ENCODE measurements at regions not wholly inside any gene's neighbourhood (a gene's known extent, or its start where the extent isn't known, plus 50 kb on each side); places are given as distances from the start of the nearest gene placed in this dataset.
"Not testable (repeated sequence)": the region's sequence is repeated elsewhere in the genome, so short reads cannot be mapped to it uniquely, and the experiment has no call there.

GRCh38 chr10:62935022-62935421 lies 118.9 kb upstream of the EGR2 start:
- H3K4me1 Mint-ChIP-seq (ENCODE audit: unreplicated experiment): no peaks in the 10 kb centered on the region
- no peak overlapping the region for H3K27ac Mint-ChIP-seq
- H3K9me3 Mint-ChIP-seq: no peaks in the 10 kb centered on the region
- TF ChIP-seq, protein P1, sequence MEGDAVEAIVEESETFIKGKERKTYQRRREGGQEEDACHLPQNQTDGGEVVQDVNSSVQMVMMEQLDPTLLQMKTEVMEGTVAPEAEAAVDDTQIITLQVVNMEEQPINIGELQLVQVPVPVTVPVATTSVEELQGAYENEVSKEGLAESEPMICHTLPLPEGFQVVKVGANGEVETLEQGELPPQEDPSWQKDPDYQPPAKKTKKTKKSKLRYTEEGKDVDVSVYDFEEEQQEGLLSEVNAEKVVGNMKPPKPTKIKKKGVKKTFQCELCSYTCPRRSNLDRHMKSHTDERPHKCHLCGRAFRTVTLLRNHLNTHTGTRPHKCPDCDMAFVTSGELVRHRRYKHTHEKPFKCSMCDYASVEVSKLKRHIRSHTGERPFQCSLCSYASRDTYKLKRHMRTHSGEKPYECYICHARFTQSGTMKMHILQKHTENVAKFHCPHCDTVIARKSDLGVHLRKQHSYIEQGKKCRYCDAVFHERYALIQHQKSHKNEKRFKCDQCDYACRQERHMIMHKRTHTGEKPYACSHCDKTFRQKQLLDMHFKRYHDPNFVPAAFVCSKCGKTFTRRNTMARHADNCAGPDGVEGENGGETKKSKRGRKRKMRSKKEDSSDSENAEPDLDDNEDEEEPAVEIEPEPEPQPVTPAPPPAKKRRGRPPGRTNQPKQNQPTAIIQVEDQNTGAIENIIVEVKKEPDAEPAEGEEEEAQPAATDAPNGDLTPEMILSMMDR (conservative IDR thresholded peaks at IDR 0.05): no peak
- H3K27me3 Mint-ChIP-seq: no peaks in the 10 kb centered on the region
- H3K4me3 Mint-ChIP-seq: no peak overlapping the region
- H3K36me3 Mint-ChIP-seq: no peaks in the 10 kb centered on the region
- DNase-seq (ENCODE audit: extremely low spot score, unreplicated experiment): no peak

- Mint-ChIP-seq H3K9me3 (no peaks in the 10 kb centered on the region), H3K36me3 (no peaks in the 10 kb centered on the region), H3K4me3 (no peak overlapping the region), H3K4me1 (ENCODE audit: unreplicated experiment) (no peaks in the 10 kb centered on the region), H3K27ac (no peak overlapping the region), H3K27me3 (no peaks in the 10 kb centered on the region)
- TF ChIP-seq, protein P1 (conservative IDR thresholded peaks at IDR 0.05): no peak
- DNase-seq (ENCODE audit: extremely low spot score, unreplicated experiment): no peak
Measured at GRCh38 chr10:62934258-62934657, 118.1 kb upstream of the EGR2 start.

DNA sequence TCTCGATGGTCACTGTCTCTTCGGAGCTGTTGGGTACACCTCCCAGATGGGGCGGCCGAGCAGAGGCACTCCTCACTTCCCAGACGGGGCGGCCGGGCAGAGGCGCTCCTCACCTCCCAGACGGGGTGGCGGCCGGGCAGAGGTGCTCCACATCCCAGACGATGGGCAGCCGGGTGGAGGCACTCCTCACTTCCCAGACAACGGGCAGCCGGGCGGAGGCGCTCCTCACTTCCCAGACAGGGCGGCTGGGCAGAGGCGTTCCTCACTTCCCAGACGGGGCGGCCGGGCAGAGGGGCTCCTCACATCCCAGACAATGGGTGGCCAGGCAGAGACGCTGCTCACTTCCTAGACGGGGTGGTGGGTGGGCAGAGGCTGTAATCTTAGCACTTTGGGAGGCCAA lies 112.6 kb upstream of the EGR2 start:
- not testable (repeated sequence) for H3K27ac Mint-ChIP-seq; H3K4me1 Mint-ChIP-seq (ENCODE audit: unreplicated experiment); DNase-seq (ENCODE audit: extremely low spot score, unreplicated experiment); H3K4me3 Mint-ChIP-seq; H3K36me3 Mint-ChIP-seq; H3K9me3 Mint-ChIP-seq; H3K27me3 Mint-ChIP-seq

- no peaks in the 10 kb centered on the region for H3K9me3 Mint-ChIP-seq
- TF ChIP-seq, protein P1 (conservative IDR thresholded peaks at IDR 0.05): no peak
- no peaks in the 10 kb centered on the region for H3K4me1 Mint-ChIP-seq (ENCODE audit: unreplicated experiment)
- no peaks in the 10 kb centered on the region for H3K36me3 Mint-ChIP-seq
- no peak for DNase-seq (ENCODE audit: extremely low spot score, unreplicated experiment)
- no peak overlapping the region for H3K27ac Mint-ChIP-seq
- no peak overlapping the region for H3K4me3 Mint-ChIP-seq
- no peaks in the 10 kb centered on the region for H3K27me3 Mint-ChIP-seq
Measured at GRCh38 chr10:62926407-62926806, 110.2 kb upstream of the EGR2 start.

DNA sequence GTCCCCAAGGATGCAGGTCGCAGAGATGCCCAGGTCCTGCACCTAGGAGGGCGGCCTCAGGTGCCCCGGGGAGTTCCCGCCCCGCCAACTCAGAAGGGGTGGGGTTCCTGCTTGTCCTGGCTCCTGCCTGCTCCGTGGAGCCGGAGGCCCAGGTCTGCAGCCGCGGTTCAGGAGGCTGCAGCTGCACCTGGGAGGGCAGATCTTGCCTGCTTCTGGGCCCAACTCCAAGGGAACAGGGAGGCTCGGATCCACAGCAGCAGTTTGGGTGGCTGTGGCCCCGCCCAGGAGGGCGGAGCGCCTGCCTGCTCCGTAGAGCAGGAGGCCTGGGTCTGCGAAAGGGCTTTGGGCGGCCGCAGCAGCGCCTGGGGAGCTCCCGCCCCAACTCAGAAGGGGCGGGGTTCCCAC lies 108.2 kb upstream of the EGR2 start:
- H3K4me3 Mint-ChIP-seq: no peak overlapping the region
- no peak for DNase-seq (ENCODE audit: extremely low spot score, unreplicated experiment)
- TF ChIP-seq, protein P1 (conservative IDR thresholded peaks at IDR 0.05): no peak
- no peaks in the 10 kb centered on the region for H3K9me3 Mint-ChIP-seq
- no peaks in the 10 kb centered on the region for H3K27me3 Mint-ChIP-seq
- no peaks in the 10 kb centered on the region for H3K4me1 Mint-ChIP-seq (ENCODE audit: unreplicated experiment)
- no peak overlapping the region for H3K27ac Mint-ChIP-seq
- H3K36me3 Mint-ChIP-seq: no peaks in the 10 kb centered on the region

DNA sequence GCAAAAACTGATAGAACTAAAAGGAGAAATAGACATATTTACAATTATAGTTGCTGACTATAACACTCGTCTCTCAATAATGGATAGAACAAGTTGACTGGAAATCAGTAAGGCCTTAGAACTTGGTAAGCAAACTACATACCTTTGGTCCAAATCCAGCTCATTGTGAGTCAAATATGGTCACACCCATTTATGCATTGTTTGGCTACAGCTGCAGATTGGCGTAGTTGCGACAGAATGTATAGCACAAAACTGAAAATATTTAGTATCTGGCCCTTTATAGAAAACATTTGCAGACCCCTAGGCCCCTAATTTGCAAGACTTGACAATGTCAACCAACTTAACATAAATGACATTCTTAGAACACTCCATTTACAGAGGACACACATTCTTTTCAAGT lies 103.6 kb upstream of the EGR2 start:
- Mint-ChIP-seq H3K36me3 (no peaks in the 10 kb centered on the region), H3K9me3 (no peaks in the 10 kb centered on the region), H3K4me3 (no peak overlapping the region), H3K27ac (no peak overlapping the region), H3K27me3 (no peaks in the 10 kb centered on the region), H3K4me1 (ENCODE audit: unreplicated experiment) (no peaks in the 10 kb centered on the region)
- TF ChIP-seq, protein P1 (conservative IDR thresholded peaks at IDR 0.05): no peak
- no peak for DNase-seq (ENCODE audit: extremely low spot score, unreplicated experiment)

Data from type B pancreatic cell (in vitro differentiated cells).